ENCODE measurements at regions not wholly inside any gene's neighbourhood (a gene's known extent, or its start where the extent isn't known, plus 50 kb on each side); places are given as distances from the start of the nearest gene placed in this dataset.
A peak's percentile ranks its signal among the peaks of the same experiment; 100 is the strongest.

GRCh38 chr5:173680660-173681242 is 64.3 kb upstream of the BOD1 start:
- intact Hi-C loops (cut with micrococcal nuclease; ENCODE audit: unreplicated experiment): loop anchor here (10.0 kb wide), 1 partner anchor 144 kb away; no protein-coding TSS in a partner anchor
- in situ Hi-C loops (cut with HindIII; ENCODE audit: extremely low pct_ligation_motif_present, low pct_unique_long_range_greater_than_20kb): no loop called here
- no peak overlapping the region for H3K4me3 ChIP-seq (replicated peaks in 1 of 3; ENCODE audit: insufficient read depth in 1 of 3, low read depth in 2 of 3, low read length in 3 of 3)
- H3K27ac ChIP-seq (ENCODE audit: extremely low read length, insufficient read depth, low read length): no peak overlapping the region
- no TSS peak for BruUV-seq (replicated peaks)
- H3K79me2 ChIP-seq (ENCODE audit: insufficient read depth, low read length): no peaks in the 10 kb centered on the region
- H2AFZ ChIP-seq (ENCODE audit: low read length): no peak overlapping the region
- no peaks in the 10 kb centered on the region for H4K20me1 ChIP-seq (ENCODE audit: insufficient read depth, low read length)
- POLR2A ChIA-PET: no interaction called here
- no peak overlapping the region for H3K4me2 ChIP-seq (ENCODE audit: low read depth, low read length)
- H3K4me1 ChIP-seq (ENCODE audit: insufficient read depth, low read length): peaks cover 5% of the 10 kb centered on the region; the same call in 1 of the 2 replicates
- no peak overlapping the region for H3K9ac ChIP-seq (ENCODE audit: insufficient read depth, low read depth, low read length)
- 71% methylated on average over 6 of the region's 6 CpGs for WGBS (ENCODE audit: low lambda C conversion rate)
- FAIRE-seq (no peak), ATAC-seq (no peak), DNase-seq (ENCODE audit: low spot score) (no peak)
- no peaks in the 10 kb centered on the region for H3K27me3 ChIP-seq (ENCODE audit: control insufficient read depth in 1 of 2, insufficient read depth in 2 of 2, low read length in 2 of 2)
- no peaks in the 10 kb centered on the region for H3K36me3 ChIP-seq (replicated peaks in 1 of 2; ENCODE audit: control insufficient read depth in 1 of 2, insufficient read depth in 2 of 2, low read length in 2 of 2)
- CTCF ChIA-PET (ENCODE audit: low intra/inter-chr PET ratio, low total read pairs): no interaction called here
- TF ChIP-seq CREB1 (IDR thresholded peaks at IDR 0.05) (0 out of 2 replicates have a peak, but pooled peaks have one; percentile 8), CREB1 (CRISPR knock-in tag; IDR thresholded peaks at IDR 0.05) (no peak), ZNF510 (CRISPR knock-in tag; IDR thresholded peaks at IDR 0.05; ENCODE audit: low read depth) (no peak)
- no peaks in the 10 kb centered on the region for H3K9me3 ChIP-seq (ENCODE audit: low read length)

DNA sequence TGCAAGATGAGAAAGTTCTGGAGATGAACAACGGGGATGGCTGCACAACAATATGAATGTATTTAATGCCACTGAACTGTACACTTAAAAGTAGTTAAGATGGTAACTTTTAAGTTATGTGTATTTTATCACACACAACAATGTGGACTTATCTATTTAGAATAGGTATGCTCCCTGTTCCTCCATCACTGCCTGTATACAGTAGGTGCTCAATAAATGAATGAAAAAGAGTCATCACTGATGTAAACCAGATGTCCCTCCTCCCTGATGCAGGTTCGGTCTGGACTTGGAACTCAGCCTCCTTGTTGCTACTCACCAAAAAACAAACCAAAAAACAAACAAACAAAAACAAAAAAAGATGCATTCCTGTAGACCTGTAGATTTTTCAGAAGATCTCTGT is 65.9 kb upstream of the BOD1 start:
- TF ChIP-seq, protein P1, sequence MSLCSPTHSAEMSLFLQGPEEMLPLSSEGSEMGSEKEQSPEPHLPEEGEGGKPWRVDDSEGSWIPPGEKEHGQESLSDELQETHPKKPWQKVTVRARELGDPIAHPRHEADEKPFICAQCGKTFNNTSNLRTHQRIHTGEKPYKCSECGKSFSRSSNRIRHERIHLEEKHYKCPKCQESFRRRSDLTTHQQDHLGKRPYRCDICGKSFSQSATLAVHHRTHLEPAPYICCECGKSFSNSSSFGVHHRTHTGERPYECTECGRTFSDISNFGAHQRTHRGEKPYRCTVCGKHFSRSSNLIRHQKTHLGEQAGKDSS (CRISPR knock-in tag; IDR thresholded peaks at IDR 0.05; ENCODE audit: borderline replicate concordance, low read depth): no peak
- TF ChIP-seq, protein P2, sequence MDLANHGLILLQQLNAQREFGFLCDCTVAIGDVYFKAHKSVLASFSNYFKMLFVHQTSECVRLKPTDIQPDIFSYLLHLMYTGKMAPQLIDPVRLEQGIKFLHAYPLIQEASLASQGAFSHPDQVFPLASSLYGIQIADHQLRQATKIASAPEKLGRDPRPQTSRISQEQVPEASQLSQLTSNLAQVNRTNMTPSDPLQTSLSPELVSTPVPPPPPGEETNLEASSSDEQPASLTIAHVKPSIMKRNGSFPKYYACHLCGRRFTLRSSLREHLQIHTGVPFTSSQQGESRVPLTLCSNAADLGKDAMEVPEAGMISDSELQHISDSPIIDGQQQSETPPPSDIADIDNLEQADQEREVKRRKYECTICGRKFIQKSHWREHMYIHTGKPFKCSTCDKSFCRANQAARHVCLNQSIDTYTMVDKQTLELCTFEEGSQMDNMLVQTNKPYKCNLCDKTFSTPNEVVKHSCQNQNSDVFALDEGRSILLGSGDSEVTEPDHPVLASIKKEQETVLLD (CRISPR knock-in tag; IDR thresholded peaks at IDR 0.05; ENCODE audit: low read depth): no peak
- TF ChIP-seq, protein P3, sequence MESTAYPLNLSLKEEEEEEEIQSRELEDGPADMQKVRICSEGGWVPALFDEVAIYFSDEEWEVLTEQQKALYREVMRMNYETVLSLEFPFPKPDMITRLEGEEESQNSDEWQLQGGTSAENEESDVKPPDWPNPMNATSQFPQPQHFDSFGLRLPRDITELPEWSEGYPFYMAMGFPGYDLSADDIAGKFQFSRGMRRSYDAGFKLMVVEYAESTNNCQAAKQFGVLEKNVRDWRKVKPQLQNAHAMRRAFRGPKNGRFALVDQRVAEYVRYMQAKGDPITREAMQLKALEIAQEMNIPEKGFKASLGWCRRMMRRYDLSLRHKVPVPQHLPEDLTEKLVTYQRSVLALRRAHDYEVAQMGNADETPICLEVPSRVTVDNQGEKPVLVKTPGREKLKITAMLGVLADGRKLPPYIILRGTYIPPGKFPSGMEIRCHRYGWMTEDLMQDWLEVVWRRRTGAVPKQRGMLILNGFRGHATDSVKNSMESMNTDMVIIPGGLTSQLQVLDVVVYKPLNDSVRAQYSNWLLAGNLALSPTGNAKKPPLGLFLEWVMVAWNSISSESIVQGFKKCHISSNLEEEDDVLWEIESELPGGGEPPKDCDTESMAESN (CRISPR knock-in tag; conservative IDR thresholded peaks at IDR 0.05): no peak
- no peak for TF ChIP-seq KAT2B (IDR thresholded peaks at IDR 0.05; ENCODE audit: borderline replicate concordance, low read depth, low read length)
- no peak for TF ChIP-seq MED13 (CRISPR knock-in tag; IDR thresholded peaks at IDR 0.05)
- TF ChIP-seq MLLT10 (CRISPR knock-in tag; IDR thresholded peaks at IDR 0.05): no peak
- TF ChIP-seq ZKSCAN8 (CRISPR knock-in tag; IDR thresholded peaks at IDR 0.05; ENCODE audit: borderline replicate concordance): peak; percentile 85; the same call in 1 of the 2 replicates
- TF ChIP-seq ZNF547 (CRISPR knock-in tag; IDR thresholded peaks at IDR 0.05): no peak
- Histone ChIP-seq H2AFZ (ENCODE audit: low read length) (no peak overlapping the region), H3K79me2 (ENCODE audit: insufficient read depth, low read length) (no peaks in the 10 kb centered on the region), H3K4me2 (ENCODE audit: low read depth, low read length) (no peak overlapping the region), H3K27ac (ENCODE audit: extremely low read length, insufficient read depth, low read length) (no peak overlapping the region), H3K27me3 (ENCODE audit: control insufficient read depth in 1 of 2, insufficient read depth in 2 of 2, low read length in 2 of 2) (no peaks in the 10 kb centered on the region), H4K20me1 (ENCODE audit: insufficient read depth, low read length) (no peaks in the 10 kb centered on the region), H3K9ac (ENCODE audit: insufficient read depth, low read depth, low read length) (no peak overlapping the region), H3K9me3 (ENCODE audit: low read length) (no peaks in the 10 kb centered on the region), H3K4me3 (replicated peaks in 1 of 3; ENCODE audit: insufficient read depth in 1 of 3, low read depth in 2 of 3, low read length in 3 of 3) (no peak overlapping the region), H3K36me3 (replicated peaks in 1 of 2; ENCODE audit: control insufficient read depth in 1 of 2, insufficient read depth in 2 of 2, low read length in 2 of 2) (no peaks in the 10 kb centered on the region), H3K4me1 (ENCODE audit: insufficient read depth, low read length) (peaks cover 5% of the 10 kb centered on the region; the same call in 1 of the 2 replicates)
- intact Hi-C loops (cut with micrococcal nuclease; ENCODE audit: unreplicated experiment) (loop anchor here (10.0 kb wide), 1 partner anchor 142 kb away; no protein-coding TSS in a partner anchor), in situ Hi-C loops (cut with HindIII; ENCODE audit: extremely low pct_ligation_motif_present, low pct_unique_long_range_greater_than_20kb) (no loop called here)
- POLR2A ChIA-PET: no interaction called here
- ATAC-seq: no peak
- no TSS peak for BruUV-seq (replicated peaks)
- FAIRE-seq: no peak
- no peak for DNase-seq (ENCODE audit: low spot score)
- WGBS (ENCODE audit: low lambda C conversion rate): 62% methylated on average over 2 of the region's 2 CpGs
- CTCF ChIA-PET (ENCODE audit: low intra/inter-chr PET ratio, low total read pairs): no interaction called here

All from HepG2 (cell line).